ENCODE measurements at regions not wholly inside any gene's neighbourhood (a gene's known extent, or its start where the extent isn't known, plus 50 kb on each side); places are given as distances from the start of the nearest gene placed in this dataset.

- DNase-seq: no peak
These were observed 59.9 kb downstream of the BMP4 start for GRCh38 chr14:53896726-53897125.

DNA sequence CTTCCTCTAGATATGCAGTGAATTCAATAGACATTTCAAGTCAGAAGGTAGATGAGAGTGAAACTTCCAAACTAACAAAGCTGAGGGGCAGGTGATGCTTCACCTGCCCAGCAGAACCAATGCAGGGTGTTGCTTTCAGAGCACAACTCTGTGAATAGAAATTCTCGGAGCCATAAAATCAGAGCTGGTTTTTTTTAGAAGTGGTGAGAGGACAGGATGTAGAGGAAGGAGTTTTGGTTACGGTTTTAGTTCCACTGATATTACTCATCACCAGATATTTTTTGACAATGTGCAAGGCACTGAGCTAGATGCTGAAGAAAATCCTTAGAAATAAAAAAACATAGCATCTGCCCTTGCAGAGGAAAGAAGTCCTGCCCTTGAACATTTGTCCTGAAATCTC lies 62.2 kb downstream of the BMP4 start:
- DNase-seq: no peak

GRCh38 chr14:53893374-53893773 lies 63.3 kb downstream of the BMP4 start:
- DNase-seq: no peak

GRCh38 chr14:53890611-53891101 lies 66.0 kb downstream of the BMP4 start:
- no peak for DNase-seq

DNA sequence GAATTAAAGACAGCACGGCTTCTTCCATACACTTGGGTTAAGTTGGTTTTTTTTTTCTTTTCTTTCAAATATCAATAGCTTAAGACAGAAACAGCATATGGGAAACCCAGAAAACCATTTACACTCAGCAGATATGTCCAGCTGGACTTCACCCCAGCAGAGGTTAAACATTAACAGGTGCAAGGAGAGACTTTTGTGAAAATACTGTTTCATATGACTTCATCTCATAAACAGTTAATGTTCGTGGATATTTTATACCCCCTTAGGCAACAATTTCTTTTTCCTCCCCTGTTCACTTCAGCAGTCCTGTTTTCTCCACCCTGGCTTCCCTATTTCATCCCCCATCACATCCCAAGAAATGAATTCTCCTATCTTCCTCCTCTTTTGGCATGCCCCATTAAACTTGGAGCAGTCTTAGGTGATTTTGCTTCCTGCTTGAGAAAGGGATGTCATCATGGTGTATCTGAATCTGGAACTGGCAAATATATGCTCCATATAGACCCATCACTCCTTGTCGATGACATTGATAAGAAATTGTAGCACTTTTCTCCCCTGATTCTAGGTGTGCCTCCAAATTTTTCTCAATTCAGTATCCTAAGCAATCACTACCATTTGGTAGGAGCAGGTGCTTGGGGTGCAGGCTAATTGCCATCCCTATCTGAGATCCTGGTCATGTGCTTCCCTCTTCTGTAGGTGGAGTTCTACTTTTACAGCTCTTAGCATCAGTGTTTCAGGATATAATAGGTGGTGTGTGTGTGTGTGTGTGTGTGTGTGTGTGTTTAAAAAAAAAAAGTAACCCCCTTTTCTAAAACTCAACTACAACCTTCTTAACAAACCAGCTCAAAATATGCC lies 67.9 kb downstream of the BMP4 start:
- no peak for DNase-seq

DNA sequence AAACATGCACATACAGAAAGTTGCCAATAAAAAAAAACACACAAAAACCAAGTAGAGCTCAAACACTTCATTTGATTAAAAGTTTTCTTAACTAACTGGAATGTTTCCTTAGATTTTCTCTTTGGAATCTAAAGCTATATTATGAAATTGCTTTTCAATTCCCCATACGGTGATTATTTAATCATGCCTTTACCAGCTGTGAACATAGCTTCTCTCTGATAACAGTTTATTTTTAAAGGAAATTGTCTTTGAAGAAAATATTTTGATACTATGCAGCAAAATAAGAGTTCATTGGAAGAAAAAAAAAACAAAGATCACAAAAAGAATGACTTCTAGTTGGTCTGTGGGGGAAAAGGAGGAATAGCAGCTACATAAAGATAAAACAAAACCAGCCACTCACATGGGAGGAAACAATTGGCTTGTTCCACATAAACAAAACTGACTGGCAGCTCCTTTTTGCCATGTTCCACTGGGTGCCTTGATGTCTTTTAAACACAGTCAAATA lies 71.4 kb downstream of the BMP4 start:
- DNase-seq: no peak

- no peak for DNase-seq
These were observed 72.0 kb downstream of the BMP4 start for GRCh38 chr14:53884601-53885000.

- no peak for DNase-seq
These were observed 72.9 kb downstream of the BMP4 start for GRCh38 chr14:53883739-53884138.

GRCh38 chr14:53882684-53883083 lies 73.9 kb downstream of the BMP4 start:
- no peak for DNase-seq

- no peak for DNase-seq
These were observed 74.7 kb downstream of the BMP4 start for GRCh38 chr14:53881921-53882320.

GRCh38 chr14:53881161-53881871 lies 75.3 kb downstream of the BMP4 start:
- no peak for DNase-seq

GRCh38 chr14:53880761-53881160 lies 75.9 kb downstream of the BMP4 start:
- no peak for DNase-seq

GRCh38 chr14:53879747-53880146 lies 76.9 kb downstream of the BMP4 start:
- DNase-seq: no peak

- no peak for DNase-seq
These were observed 77.5 kb downstream of the BMP4 start for GRCh38 chr14:53879022-53879686.

DNA sequence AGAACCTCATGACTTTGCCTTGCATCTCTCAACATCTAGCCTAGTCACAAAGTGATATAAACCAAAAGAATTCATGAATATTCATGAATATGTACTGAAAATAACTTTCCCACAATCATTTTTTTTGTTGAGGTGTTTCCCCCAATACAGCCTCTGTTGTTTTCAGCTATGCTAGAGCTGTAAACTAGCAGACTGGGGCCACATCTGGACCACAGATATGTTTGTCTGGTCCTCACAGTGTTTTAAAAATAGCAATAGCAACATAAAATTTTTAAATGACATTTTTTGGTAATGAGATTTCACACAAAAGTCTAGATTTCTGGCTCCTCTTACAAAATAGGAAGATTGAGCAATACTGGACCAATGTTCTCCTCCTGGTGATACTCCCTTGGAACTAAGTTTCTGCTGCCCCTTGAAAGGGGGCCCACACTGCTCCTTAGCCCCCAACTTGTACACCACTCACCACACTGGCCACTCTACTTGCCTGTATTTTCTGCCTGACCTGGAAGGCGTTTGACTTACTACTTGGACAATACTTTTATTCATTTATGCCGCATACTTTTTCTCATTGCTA lies 81.2 kb downstream of the BMP4 start:
- DNase-seq: no peak

- no peak for DNase-seq
These were observed 81.9 kb downstream of the BMP4 start for GRCh38 chr14:53874704-53875103.

DNA sequence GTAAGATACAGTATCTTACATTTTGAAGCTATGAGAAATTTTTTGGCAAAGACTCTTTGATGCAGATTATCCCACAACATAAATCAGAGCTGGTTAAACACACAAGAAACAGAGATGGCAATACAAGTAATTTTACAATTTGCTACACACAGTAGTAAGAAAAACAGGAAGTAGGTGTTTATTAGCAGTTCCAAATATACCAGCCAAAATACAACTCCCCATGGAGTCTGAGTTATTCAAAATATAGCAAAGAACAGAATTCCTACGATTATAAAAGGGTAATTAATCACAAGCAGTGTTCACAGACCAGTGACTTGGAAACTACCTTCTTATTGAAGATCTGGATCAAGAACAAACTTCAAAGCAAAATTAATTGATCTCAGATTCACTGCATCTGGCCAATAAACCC lies 83.9 kb downstream of the BMP4 start:
- no peak for DNase-seq

- DNase-seq: no peak
These were observed 84.7 kb downstream of the BMP4 start for GRCh38 chr14:53871951-53872350.

- DNase-seq: no peak
These were observed 85.6 kb downstream of the BMP4 start for GRCh38 chr14:53871011-53871410.

DNA sequence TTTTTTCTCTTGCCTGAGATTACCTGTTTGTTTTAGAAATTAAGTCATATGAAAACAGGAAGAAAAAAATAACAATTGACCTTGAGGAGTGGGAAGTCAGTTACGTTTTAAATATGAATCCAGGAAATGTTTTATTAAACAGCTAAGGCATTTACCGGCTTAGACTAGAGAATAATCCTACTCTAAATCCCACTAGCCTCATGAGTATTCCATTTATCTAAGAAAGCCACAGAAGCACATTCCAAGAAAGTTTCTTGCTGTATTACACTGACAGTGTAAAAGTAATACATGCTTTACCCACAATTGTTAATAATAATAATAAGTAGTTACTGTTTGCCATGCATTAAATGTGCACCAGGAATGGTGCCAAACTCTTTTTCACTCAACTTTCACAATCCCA lies 90.9 kb downstream of the BMP4 start:
- DNase-seq: no peak

DNA sequence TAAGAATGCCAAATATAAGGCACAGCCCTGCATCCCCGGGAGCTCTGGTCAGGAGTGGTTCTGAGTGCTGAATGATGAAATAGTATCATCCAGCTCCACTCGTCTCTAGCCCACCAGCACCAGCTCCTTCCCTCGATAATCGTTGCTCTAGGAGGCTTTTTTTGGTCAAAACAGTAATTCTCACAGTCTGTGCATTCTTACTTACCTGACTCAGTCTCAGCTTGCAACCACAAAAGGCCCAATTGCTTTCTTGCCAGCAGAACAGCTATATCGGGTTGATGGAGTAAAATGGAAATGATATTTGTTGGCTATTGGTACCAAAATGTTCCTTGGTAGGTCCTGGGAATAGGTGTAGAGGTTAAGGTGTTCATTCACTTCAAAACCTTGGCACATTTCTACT lies 94.8 kb downstream of the BMP4 start:
- DNase-seq: no peak

- DNase-seq: no peak
These were observed 98.3 kb downstream of the BMP4 start for GRCh38 chr14:53858345-53858684.

GRCh38 chr14:53857625-53858344 lies 98.8 kb downstream of the BMP4 start:
- no peak for DNase-seq

All from GDM1 (cell line).